ENCODE measurements at regions not wholly inside any gene's neighbourhood (a gene's known extent, or its start where the extent isn't known, plus 50 kb on each side); places are given as distances from the start of the nearest gene placed in this dataset.

DNA sequence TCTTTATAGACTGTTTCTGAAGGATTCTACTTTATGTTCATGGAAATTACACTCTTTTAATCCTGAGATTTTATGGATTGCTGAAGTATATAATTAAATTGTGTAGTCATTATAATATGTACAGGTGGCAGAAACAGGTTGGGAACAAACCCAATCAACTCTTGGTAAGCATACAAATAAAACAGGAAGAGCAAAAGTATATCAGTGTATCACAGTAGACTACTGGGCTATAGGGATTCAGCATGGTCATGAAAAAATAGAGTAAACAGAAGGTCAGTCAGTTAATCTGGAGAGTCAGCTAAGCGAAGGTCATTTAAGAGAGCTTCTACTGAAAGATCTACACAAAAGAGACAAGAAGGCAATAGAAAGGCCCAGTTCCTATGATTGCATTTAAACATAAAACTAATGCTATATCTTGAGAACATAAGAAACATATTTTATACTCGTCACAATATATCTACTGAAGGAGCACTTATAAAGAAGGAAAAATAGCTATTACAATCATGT is 178.9 kb upstream of the ECI2 start:
- Histone ChIP-seq H3K27ac (ENCODE audit: low read depth, low read length) (no peak overlapping the region), H3K27me3 (ENCODE audit: control insufficient read depth in 1 of 2, insufficient read depth in 2 of 2, low read length in 2 of 2) (no peaks in the 10 kb centered on the region)

GRCh38 chr6:4313044-4313686 is 177.8 kb upstream of the ECI2 start:
- H3K9ac ChIP-seq (ENCODE audit: low read depth in 1 of 2, low read length in 2 of 2), result no peak overlapping the region
- no peaks in the 10 kb centered on the region for H3K27me3 ChIP-seq (ENCODE audit: control insufficient read depth in 1 of 2, insufficient read depth in 2 of 2, low read length in 2 of 2)
- peaks cover 14 to 16% of the 10 kb centered on the region in 2 donors for H3K4me1 ChIP-seq (ENCODE audit: control insufficient read depth in 1 of 2, insufficient read depth in 2 of 2, low read length in 2 of 2)
- H3K9me3 ChIP-seq (ENCODE audit: control insufficient read depth in 1 of 2, low read length in 2 of 2), result peaks cover 6 to 16% of the 10 kb centered on the region in 2 donors
- H3K4me3 ChIP-seq (ENCODE audit: low read depth in 1 of 2, low read length in 2 of 2), result no peak overlapping the region
- H3K27ac ChIP-seq (ENCODE audit: low read depth, low read length), result no peak overlapping the region
- H3K36me3 ChIP-seq (ENCODE audit: control insufficient read depth in 1 of 2, insufficient read depth in 2 of 2, low read length in 2 of 2), result no peaks in the 10 kb centered on the region

More for the DNA sequence above, 178.9 kb upstream of the ECI2 start:
- H3K9me3 ChIP-seq (ENCODE audit: control insufficient read depth in 1 of 2, low read length in 2 of 2), result peaks cover 6 to 16% of the 10 kb centered on the region in 2 donors
- H3K9ac ChIP-seq (ENCODE audit: low read depth in 1 of 2, low read length in 2 of 2), result no peak overlapping the region
- no peak overlapping the region for H3K4me3 ChIP-seq (ENCODE audit: low read depth in 1 of 2, low read length in 2 of 2)
- H3K4me1 ChIP-seq (ENCODE audit: control insufficient read depth in 1 of 2, insufficient read depth in 2 of 2, low read length in 2 of 2), result peaks cover 16 to 20% of the 10 kb centered on the region in 2 donors
- no peaks in the 10 kb centered on the region for H3K36me3 ChIP-seq (ENCODE audit: control insufficient read depth in 1 of 2, insufficient read depth in 2 of 2, low read length in 2 of 2)

DNA sequence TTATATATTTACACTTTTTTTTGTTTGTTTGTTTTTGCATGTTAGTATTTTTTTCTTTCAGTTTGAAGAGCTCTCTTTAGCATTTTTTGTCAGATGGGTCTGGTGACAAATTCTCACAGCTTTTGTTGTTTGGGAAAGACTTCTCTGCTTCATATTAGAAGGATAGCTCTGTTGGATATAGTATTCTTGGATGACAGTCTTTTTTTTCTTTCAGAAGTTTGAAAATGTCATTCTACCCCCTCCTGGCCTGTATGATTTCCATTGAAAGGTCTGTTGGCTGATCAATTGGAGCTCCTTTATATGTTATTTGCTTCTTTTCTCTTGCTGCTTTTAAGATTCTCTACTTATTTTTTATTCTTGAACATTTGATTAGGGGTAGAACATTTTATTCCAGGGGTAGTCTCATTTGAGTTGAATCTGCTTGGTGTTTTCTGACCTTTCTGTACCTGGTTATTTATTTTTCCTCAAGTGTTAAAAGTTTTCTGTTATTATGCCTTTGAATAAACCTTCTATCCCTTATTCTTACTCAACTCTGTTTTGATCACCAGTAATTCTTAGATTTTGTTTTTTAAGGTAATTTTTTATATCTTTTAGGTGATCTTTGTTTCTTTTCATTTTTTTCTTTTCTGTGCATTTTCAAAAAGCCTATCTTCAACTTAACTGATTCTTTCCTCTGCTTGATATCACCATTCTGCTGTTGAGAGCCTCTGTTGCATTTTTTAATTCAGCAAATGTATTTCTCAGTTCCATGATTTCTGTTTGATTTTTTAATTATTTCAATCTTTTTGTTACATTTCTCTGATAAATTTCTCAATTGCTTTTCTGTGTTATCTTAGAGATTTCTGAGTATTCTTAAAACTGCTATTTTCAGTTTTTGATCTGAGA is 176.8 kb upstream of the ECI2 start:
- H3K27ac ChIP-seq (ENCODE audit: low read depth, low read length), result no peak overlapping the region
- peaks cover 6 to 16% of the 10 kb centered on the region in 2 donors for H3K9me3 ChIP-seq (ENCODE audit: control insufficient read depth in 1 of 2, low read length in 2 of 2)
- no peaks in the 10 kb centered on the region for H3K36me3 ChIP-seq (ENCODE audit: control insufficient read depth in 1 of 2, insufficient read depth in 2 of 2, low read length in 2 of 2)
- H3K4me3 ChIP-seq (ENCODE audit: low read depth in 1 of 2, low read length in 2 of 2), result no peak overlapping the region
- no peak overlapping the region for H3K9ac ChIP-seq (ENCODE audit: low read depth in 1 of 2, low read length in 2 of 2)
- H3K4me1 ChIP-seq (ENCODE audit: control insufficient read depth in 1 of 2, insufficient read depth in 2 of 2, low read length in 2 of 2), result peaks cover 7 to 8% of the 10 kb centered on the region in 2 donors
- H3K27me3 ChIP-seq (ENCODE audit: control insufficient read depth in 1 of 2, insufficient read depth in 2 of 2, low read length in 2 of 2), result no peaks in the 10 kb centered on the region

DNA sequence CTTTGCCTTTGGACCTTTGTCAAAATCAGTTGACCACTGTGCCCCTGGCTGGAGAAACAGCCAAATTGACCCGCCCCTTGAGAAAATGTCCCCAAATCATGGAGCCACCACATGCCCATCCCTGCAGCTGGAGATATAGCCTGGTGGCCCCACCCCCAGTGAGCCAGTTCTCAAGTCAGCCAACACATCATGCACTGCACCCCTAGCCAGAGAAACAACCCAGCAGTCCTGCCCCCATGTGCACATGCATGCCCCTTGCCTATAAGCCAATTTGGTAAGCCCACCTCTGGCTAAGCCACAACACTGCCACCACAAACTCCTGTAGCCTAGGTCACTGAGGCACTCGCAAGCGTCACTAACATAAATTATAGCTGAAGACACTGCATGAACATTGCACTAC is 174.2 kb upstream of the ECI2 start:
- no peaks in the 10 kb centered on the region for H3K4me1 ChIP-seq (ENCODE audit: control insufficient read depth in 1 of 2, insufficient read depth in 2 of 2, low read length in 2 of 2)
- no peaks in the 10 kb centered on the region for H3K36me3 ChIP-seq (ENCODE audit: control insufficient read depth in 1 of 2, insufficient read depth in 2 of 2, low read length in 2 of 2)

DNA sequence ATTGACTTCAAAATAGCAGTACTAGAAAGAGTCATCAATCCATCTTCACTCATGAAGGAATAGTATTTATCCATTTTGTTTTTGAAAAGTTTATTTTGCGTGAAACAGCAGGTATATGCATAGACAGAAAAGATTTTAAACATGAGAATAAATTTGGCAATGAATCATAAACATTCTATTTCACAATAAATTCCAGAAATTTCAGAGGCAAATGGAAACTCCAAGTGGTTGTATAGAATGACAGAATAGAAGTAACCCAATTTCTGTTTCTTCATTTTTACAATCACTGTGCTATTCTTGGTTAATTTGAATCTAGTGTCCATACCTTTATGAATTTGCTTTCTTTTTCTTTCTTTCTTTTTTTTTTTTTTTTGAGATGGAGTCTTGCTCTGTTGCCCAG is 173.0 kb upstream of the ECI2 start:
- Histone ChIP-seq H3K9me3 (ENCODE audit: control insufficient read depth in 1 of 2, low read length in 2 of 2) (peaks cover 6 to 15% of the 10 kb centered on the region in 2 donors), H3K4me3 (ENCODE audit: low read depth in 1 of 2, low read length in 2 of 2) (no peak overlapping the region), H3K9ac (ENCODE audit: low read depth in 1 of 2, low read length in 2 of 2) (no peak overlapping the region), H3K27me3 (ENCODE audit: control insufficient read depth in 1 of 2, insufficient read depth in 2 of 2, low read length in 2 of 2) (no peaks in the 10 kb centered on the region), H3K36me3 (ENCODE audit: control insufficient read depth in 1 of 2, insufficient read depth in 2 of 2, low read length in 2 of 2) (no peaks in the 10 kb centered on the region), H3K27ac (ENCODE audit: low read depth, low read length) (no peak overlapping the region), H3K4me1 (ENCODE audit: control insufficient read depth in 1 of 2, insufficient read depth in 2 of 2, low read length in 2 of 2) (no peaks in the 10 kb centered on the region)

More for the DNA sequence above, 174.2 kb upstream of the ECI2 start:
- H3K9ac ChIP-seq (ENCODE audit: low read depth in 1 of 2, low read length in 2 of 2), result no peak overlapping the region
- H3K9me3 ChIP-seq (ENCODE audit: control insufficient read depth in 1 of 2, low read length in 2 of 2), result peaks cover 6 to 16% of the 10 kb centered on the region in 2 donors
- no peak overlapping the region for H3K27ac ChIP-seq (ENCODE audit: low read depth, low read length)
- no peak overlapping the region for H3K4me3 ChIP-seq (ENCODE audit: low read depth in 1 of 2, low read length in 2 of 2)
- no peaks in the 10 kb centered on the region for H3K27me3 ChIP-seq (ENCODE audit: control insufficient read depth in 1 of 2, insufficient read depth in 2 of 2, low read length in 2 of 2)

DNA sequence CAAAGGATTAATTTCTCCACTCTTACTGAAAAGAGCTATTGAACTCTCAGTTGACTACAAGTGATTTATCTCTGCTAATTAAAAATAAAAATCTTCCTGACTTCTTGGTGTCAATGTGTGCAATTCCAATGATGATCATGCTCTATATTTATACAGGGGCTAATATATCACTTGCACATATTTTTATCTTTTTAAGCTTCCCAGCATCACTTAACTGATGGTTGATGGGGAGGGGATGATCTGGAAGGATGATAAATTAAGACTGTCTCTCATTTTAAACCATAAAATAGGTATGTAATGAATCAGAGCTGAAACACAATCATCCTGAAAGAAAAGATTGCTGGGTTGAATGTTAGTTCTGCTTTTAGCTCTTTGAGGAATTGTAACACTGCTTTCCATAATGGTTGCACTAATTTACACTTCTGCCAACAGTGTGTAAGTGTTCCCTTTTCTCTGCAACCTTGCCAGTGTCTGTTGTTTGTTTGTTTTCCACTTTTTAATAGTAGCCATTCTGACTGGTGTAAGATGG is 169.6 kb upstream of the ECI2 start:
- no peak overlapping the region for H3K4me3 ChIP-seq (ENCODE audit: low read depth in 1 of 2, low read length in 2 of 2)
- H3K9me3 ChIP-seq (ENCODE audit: control insufficient read depth in 1 of 2, low read length in 2 of 2), result peaks cover 0 to 2% of the 10 kb centered on the region in 2 donors
- no peaks in the 10 kb centered on the region for H3K4me1 ChIP-seq (ENCODE audit: control insufficient read depth in 1 of 2, insufficient read depth in 2 of 2, low read length in 2 of 2)

DNA sequence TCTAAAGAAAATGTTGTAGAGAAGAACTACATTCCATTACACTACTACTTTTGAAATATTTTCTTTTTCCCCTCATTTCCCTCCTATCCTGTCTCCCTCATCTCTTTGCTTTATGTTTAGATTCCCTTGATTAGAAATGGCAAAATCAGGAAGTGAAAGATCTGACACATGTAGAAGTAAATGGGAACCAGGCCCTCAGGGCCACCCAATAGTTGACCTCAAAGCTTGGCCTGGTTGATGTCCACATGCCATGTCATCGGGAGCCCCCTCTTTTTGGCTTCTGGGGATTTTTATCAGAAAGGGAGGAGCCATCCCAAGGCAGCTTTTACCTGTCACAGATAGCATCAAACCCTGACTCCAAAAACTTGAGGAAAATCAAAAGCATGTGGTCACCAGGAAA is 168.3 kb upstream of the ECI2 start:
- Histone ChIP-seq H3K27me3 (ENCODE audit: control insufficient read depth in 1 of 2, insufficient read depth in 2 of 2, low read length in 2 of 2) (no peaks in the 10 kb centered on the region), H3K9me3 (ENCODE audit: control insufficient read depth in 1 of 2, low read length in 2 of 2) (no peaks in the 10 kb centered on the region), H3K9ac (ENCODE audit: low read depth in 1 of 2, low read length in 2 of 2) (no peak overlapping the region), H3K4me3 (ENCODE audit: low read depth in 1 of 2, low read length in 2 of 2) (no peak overlapping the region), H3K4me1 (ENCODE audit: control insufficient read depth in 1 of 2, insufficient read depth in 2 of 2, low read length in 2 of 2) (no peaks in the 10 kb centered on the region), H3K36me3 (ENCODE audit: control insufficient read depth in 1 of 2, insufficient read depth in 2 of 2, low read length in 2 of 2) (no peaks in the 10 kb centered on the region), H3K27ac (ENCODE audit: low read depth, low read length) (no peak overlapping the region)

More for the DNA sequence above, 169.6 kb upstream of the ECI2 start:
- Histone ChIP-seq H3K9ac (ENCODE audit: low read depth in 1 of 2, low read length in 2 of 2) (no peak overlapping the region), H3K36me3 (ENCODE audit: control insufficient read depth in 1 of 2, insufficient read depth in 2 of 2, low read length in 2 of 2) (no peaks in the 10 kb centered on the region), H3K27me3 (ENCODE audit: control insufficient read depth in 1 of 2, insufficient read depth in 2 of 2, low read length in 2 of 2) (no peaks in the 10 kb centered on the region), H3K27ac (ENCODE audit: low read depth, low read length) (no peak overlapping the region)

- H3K27ac ChIP-seq (ENCODE audit: low read depth, low read length), result no peak overlapping the region
- H3K4me3 ChIP-seq (ENCODE audit: low read depth in 1 of 2, low read length in 2 of 2), result no peak overlapping the region
- no peaks in the 10 kb centered on the region for H3K36me3 ChIP-seq (ENCODE audit: control insufficient read depth in 1 of 2, insufficient read depth in 2 of 2, low read length in 2 of 2)
- no peaks in the 10 kb centered on the region for H3K27me3 ChIP-seq (ENCODE audit: control insufficient read depth in 1 of 2, insufficient read depth in 2 of 2, low read length in 2 of 2)
- no peak overlapping the region for H3K9ac ChIP-seq (ENCODE audit: low read depth in 1 of 2, low read length in 2 of 2)
- no peaks in the 10 kb centered on the region for H3K4me1 ChIP-seq (ENCODE audit: control insufficient read depth in 1 of 2, insufficient read depth in 2 of 2, low read length in 2 of 2)
- peaks cover 0 to 3% of the 10 kb centered on the region in 2 donors for H3K9me3 ChIP-seq (ENCODE audit: control insufficient read depth in 1 of 2, low read length in 2 of 2)
These were observed 167.1 kb upstream of the ECI2 start for GRCh38 chr6:4302524-4302923.

GRCh38 chr6:4301871-4302270 is 166.5 kb upstream of the ECI2 start:
- no peaks in the 10 kb centered on the region for H3K4me1 ChIP-seq (ENCODE audit: control insufficient read depth in 1 of 2, insufficient read depth in 2 of 2, low read length in 2 of 2)
- no peaks in the 10 kb centered on the region for H3K36me3 ChIP-seq (ENCODE audit: control insufficient read depth in 1 of 2, insufficient read depth in 2 of 2, low read length in 2 of 2)
- no peaks in the 10 kb centered on the region for H3K27me3 ChIP-seq (ENCODE audit: control insufficient read depth in 1 of 2, insufficient read depth in 2 of 2, low read length in 2 of 2)

DNA sequence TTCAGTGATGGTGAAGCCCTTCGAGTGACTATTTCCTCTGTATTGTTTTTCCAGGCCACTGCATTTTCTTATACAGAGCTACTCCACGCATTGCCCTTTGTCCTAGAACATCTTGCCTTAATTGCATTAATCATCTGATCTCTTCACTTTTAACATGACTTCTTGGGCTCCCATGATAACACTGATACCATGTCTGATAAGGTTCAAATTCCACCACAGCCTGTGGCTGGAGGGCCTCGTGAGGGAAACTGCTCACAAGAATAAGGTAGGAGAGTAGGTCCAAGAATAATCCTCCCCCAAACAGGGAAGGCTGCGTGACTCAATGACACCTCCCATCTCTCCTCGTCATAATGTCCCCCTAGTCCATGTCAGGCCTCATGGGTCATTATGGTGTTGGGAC is 165.5 kb upstream of the ECI2 start:
- H3K27me3 ChIP-seq (ENCODE audit: control insufficient read depth in 1 of 2, insufficient read depth in 2 of 2, low read length in 2 of 2), result no peaks in the 10 kb centered on the region
- H3K4me3 ChIP-seq (ENCODE audit: low read depth in 1 of 2, low read length in 2 of 2), result no peak overlapping the region
- H3K27ac ChIP-seq (ENCODE audit: low read depth, low read length), result no peak overlapping the region
- peaks cover 0 to 4% of the 10 kb centered on the region in 2 donors for H3K9me3 ChIP-seq (ENCODE audit: control insufficient read depth in 1 of 2, low read length in 2 of 2)
- no peaks in the 10 kb centered on the region for H3K4me1 ChIP-seq (ENCODE audit: control insufficient read depth in 1 of 2, insufficient read depth in 2 of 2, low read length in 2 of 2)
- no peak overlapping the region for H3K9ac ChIP-seq (ENCODE audit: low read depth in 1 of 2, low read length in 2 of 2)
- no peaks in the 10 kb centered on the region for H3K36me3 ChIP-seq (ENCODE audit: control insufficient read depth in 1 of 2, insufficient read depth in 2 of 2, low read length in 2 of 2)

More at GRCh38 chr6:4301871-4302270, 166.5 kb upstream of the ECI2 start:
- no peak overlapping the region for H3K27ac ChIP-seq (ENCODE audit: low read depth, low read length)
- H3K9me3 ChIP-seq (ENCODE audit: control insufficient read depth in 1 of 2, low read length in 2 of 2), result peaks cover 0 to 4% of the 10 kb centered on the region in 2 donors
- H3K9ac ChIP-seq (ENCODE audit: low read depth in 1 of 2, low read length in 2 of 2), result no peak overlapping the region
- no peak overlapping the region for H3K4me3 ChIP-seq (ENCODE audit: low read depth in 1 of 2, low read length in 2 of 2)

All from duodenal mucosa (tissue), 2 donors.